ENCODE measurements at regions not wholly inside any gene's neighbourhood (a gene's known extent, or its start where the extent isn't known, plus 50 kb on each side); places are given as distances from the start of the nearest gene placed in this dataset.
A peak's percentile ranks its signal among the peaks of the same experiment; 100 is the strongest.

DNA sequence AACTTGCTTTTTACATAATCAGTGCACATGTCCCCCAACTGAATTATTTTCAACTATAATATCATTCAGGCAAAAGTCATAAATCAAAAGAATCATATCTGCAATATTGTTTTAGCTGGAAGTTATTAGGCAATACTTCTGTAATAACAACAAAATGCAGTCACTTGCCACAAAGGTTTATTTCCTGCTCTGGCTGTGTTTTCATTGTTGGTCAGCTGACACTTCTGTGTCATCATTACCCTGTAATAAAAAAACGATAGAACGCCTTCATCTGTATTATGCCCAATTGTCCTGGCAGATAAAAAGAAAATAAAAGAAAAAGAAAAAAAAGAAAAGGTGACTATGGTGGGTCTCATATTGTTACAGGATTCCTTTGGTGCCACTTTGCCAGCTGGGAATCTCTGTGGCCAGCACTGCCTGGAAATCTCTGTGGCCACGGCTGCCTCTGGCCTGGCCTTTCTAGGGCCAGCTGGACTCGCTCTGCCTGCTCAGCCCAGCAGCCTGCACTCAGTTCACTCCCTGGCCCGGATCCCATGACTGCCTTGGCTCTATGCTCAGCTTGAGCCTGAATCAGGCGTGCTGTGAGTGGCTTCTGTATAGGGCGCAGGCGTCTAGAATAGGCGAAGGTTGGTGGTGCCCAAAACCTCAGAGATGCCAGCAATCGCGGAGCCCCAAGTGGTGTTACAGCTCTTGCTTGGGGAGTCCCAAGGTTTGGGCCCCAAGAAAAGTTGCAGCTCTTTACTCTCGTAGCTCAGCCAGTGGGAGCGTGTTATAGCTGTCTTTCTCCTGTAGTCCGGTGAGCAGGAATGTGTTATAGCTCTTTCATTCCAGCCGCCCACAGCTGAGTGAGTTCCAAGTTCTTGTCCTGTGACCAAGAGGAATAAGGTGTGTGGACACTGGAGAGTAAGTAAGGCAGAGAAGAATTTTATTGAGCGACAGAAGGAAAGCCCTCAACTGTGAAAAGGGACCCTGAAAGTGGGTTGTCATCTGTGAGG is 1227.1 kb downstream of the SLITRK1 start:
- Histone ChIP-seq H3K4me3 (replicated peaks in 1 of 3) (no peak overlapping the region), H3K27ac (no peak overlapping the region), H3K4me1 (no peaks in the 10 kb centered on the region), H3K9me3 (no peaks in the 10 kb centered on the region), H3K36me3 (no peaks in the 10 kb centered on the region), H3K27me3 (no peaks in the 10 kb centered on the region)
- TF ChIP-seq POLR2A (IDR thresholded peaks at IDR 0.05): no peak
- TF ChIP-seq, protein P1, sequence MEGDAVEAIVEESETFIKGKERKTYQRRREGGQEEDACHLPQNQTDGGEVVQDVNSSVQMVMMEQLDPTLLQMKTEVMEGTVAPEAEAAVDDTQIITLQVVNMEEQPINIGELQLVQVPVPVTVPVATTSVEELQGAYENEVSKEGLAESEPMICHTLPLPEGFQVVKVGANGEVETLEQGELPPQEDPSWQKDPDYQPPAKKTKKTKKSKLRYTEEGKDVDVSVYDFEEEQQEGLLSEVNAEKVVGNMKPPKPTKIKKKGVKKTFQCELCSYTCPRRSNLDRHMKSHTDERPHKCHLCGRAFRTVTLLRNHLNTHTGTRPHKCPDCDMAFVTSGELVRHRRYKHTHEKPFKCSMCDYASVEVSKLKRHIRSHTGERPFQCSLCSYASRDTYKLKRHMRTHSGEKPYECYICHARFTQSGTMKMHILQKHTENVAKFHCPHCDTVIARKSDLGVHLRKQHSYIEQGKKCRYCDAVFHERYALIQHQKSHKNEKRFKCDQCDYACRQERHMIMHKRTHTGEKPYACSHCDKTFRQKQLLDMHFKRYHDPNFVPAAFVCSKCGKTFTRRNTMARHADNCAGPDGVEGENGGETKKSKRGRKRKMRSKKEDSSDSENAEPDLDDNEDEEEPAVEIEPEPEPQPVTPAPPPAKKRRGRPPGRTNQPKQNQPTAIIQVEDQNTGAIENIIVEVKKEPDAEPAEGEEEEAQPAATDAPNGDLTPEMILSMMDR (IDR thresholded peaks at IDR 0.05): no peak
- 74 to 92% methylated on average over 15 to 16 of the region's 16 CpGs for WGBS, 2 donors
- intact Hi-C loops (cut with DNase I): no loop called here
- peak; percentile 21 to 32 for DNase-seq

DNA sequence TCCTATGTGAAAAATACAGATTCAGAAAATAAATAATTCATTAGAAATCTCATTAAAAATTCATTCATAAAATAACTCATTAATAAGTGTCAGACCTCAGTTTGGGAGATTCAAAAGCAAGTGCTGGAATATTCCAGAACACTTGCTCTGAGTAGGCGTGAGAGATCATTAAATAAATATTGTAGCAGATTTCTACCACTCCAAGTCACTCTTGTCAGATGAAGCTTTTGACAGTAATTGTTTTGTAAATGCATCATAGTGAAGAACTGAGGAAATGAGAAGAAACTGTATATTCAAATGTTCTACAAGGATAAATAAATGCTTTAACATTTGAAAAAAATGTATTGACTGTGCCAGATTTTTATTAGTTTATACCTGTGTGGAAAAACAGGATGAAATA is 1228.1 kb downstream of the SLITRK1 start:
- Histone ChIP-seq H3K27ac (no peak overlapping the region), H3K36me3 (no peaks in the 10 kb centered on the region), H3K4me3 (replicated peaks in 1 of 3) (no peak overlapping the region), H3K9me3 (no peaks in the 10 kb centered on the region), H3K4me1 (no peaks in the 10 kb centered on the region), H3K27me3 (no peaks in the 10 kb centered on the region)
- TF ChIP-seq, protein P1 (IDR thresholded peaks at IDR 0.05): no peak
- TF ChIP-seq POLR2A (IDR thresholded peaks at IDR 0.05): no peak
- WGBS, 2 donors: 86 to 88% methylated on average over 1 of the region's 1 CpG
- no peak for DNase-seq
- intact Hi-C loops (cut with DNase I): no loop called here

DNA sequence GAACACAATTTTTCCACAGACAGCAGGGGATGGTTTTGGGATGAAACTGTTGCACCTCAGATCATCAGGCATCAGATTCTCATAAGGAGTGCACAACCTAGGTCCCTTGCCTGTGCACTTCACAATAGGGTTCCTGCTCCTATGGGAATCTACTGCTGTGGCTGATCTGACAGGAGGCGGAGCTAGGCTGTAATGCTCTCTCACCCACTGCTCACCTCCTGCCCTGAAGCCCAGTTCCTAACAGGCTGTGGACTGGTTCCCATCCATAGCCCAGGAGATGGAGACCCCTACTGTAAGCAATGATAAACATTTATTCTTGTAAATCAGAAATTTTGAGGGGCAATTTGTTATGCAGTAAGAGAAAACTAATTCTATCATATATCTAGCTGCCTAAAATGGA is 1234.7 kb downstream of the SLITRK1 start:
- no peaks in the 10 kb centered on the region for H3K9me3 ChIP-seq
- no peak for TF ChIP-seq POLR2A (IDR thresholded peaks at IDR 0.05)
- TF ChIP-seq, protein P1 (IDR thresholded peaks at IDR 0.05): no peak
- no peaks in the 10 kb centered on the region for H3K36me3 ChIP-seq
- no peaks in the 10 kb centered on the region for H3K4me1 ChIP-seq
- 82 to 91% methylated on average over 1 of the region's 1 CpG for WGBS, 2 donors
- H3K4me3 ChIP-seq (replicated peaks in 1 of 3): no peak overlapping the region
- intact Hi-C loops (cut with DNase I): no loop called here
- H3K27me3 ChIP-seq: no peaks in the 10 kb centered on the region
- no peak for DNase-seq
- H3K27ac ChIP-seq: no peak overlapping the region

DNA sequence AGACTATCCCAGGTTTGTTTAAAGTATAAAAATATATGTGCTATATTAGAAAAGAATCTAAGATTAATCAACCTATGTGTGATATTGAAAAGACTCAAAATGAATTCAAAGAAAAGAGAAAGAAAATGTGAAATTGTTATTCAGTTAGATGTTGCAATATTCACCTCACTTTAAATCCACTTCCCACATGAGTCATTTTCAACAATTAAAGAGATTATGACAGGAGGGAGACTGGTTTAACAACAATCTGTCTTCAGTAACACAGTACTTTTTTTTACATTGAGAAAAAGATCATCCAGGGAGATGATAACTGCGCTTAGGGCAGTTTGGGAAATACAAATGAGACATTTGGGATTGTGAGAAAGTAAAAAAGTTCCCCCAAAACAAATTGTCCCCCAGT is 1246.2 kb downstream of the SLITRK1 start:
- H3K36me3 ChIP-seq: no peaks in the 10 kb centered on the region
- intact Hi-C loops (cut with DNase I): no loop called here
- no peak for DNase-seq
- TF ChIP-seq, protein P1 (IDR thresholded peaks at IDR 0.05): no peak
- no peak for TF ChIP-seq POLR2A (IDR thresholded peaks at IDR 0.05)
- H3K4me3 ChIP-seq (replicated peaks in 1 of 3): no peak overlapping the region
- H3K9me3 ChIP-seq: no peaks in the 10 kb centered on the region
- no peaks in the 10 kb centered on the region for H3K27me3 ChIP-seq
- no peaks in the 10 kb centered on the region for H3K4me1 ChIP-seq
- H3K27ac ChIP-seq: no peak overlapping the region
- 88 to 91% methylated on average over 1 of the region's 1 CpG for WGBS, 2 donors

DNA sequence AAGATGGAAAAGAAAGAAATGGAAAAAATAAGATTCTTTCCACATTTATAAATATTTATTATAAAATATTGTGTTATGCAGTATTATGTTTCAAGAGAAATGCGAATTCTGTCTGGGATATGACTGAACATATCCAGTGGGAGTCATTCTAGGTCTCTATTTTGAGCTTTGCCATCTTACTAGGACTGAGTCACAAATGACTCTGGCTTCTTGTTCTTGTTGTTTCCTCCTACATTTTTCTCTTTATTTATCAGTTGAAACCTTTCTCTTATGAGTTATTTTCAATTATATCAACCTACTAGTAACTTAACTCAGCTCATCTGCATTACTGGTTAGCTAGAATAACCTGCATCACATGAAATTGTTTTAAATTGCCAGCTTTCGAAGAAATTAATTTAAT is 1247.3 kb downstream of the SLITRK1 start:
- no peaks in the 10 kb centered on the region for H3K36me3 ChIP-seq
- 81 to 82% methylated on average over 2 of the region's 2 CpGs for WGBS, 2 donors
- intact Hi-C loops (cut with DNase I): no loop called here
- no peaks in the 10 kb centered on the region for H3K9me3 ChIP-seq
- H3K4me1 ChIP-seq: no peaks in the 10 kb centered on the region
- H3K27me3 ChIP-seq: no peaks in the 10 kb centered on the region
- no peak overlapping the region for H3K4me3 ChIP-seq (replicated peaks in 1 of 3)
- DNase-seq: no peak
- TF ChIP-seq, protein P1 (IDR thresholded peaks at IDR 0.05): no peak
- TF ChIP-seq POLR2A (IDR thresholded peaks at IDR 0.05): no peak
- no peak overlapping the region for H3K27ac ChIP-seq
